Naive thymus-derived CD8-positive, alpha-beta T cell (primary cell): ENCODE measurements at regions not wholly inside any gene's neighbourhood (a gene's known extent, or its start where the extent isn't known, plus 50 kb on each side); places are given as distances from the start of the nearest gene placed in this dataset.

Experiments
- ATAC-seq, 2 donors: fragments of 150-1000 bp; cut with Tn5 transposase in 1 of 2; sonication (Bioruptor Pico), chemical (Tn5 transposase) in 1 of 2; 1 replicate in 1 of 2; 2 replicates in 1 of 2; pipeline ENCODE4 v1.10.0; 2021; ENCODE audit warnings: mild to moderate bottlenecking in 2 of 2, moderate library complexity in 2 of 2
- POLR2A ChIA-PET: fragments of 350-600 bp; sonication (Branson Sonifier 250); formaldehyde crosslinking; loops from one replicate; lab custom pipeline; 2021; ENCODE audit warnings: antibody characterized with exemption; lab: Charles Lee
- DNase-seq, 10 donors: peaks; one replicate each; pipeline versions ENCODE4 v3.0.0 to v3.0.0-alpha.2; 2020 to 2022
- H3K27ac Mint-ChIP-seq, 10 donors: one replicate each; pipeline ENCODE4 v1.8.0; 2020 to 2022; ENCODE audit warnings: mild to moderate bottlenecking in 10 of 10, mixed read lengths in 10 of 10, moderate library complexity in 4 of 10, inconsistent platforms in 1 of 10
- H3K27me3 Mint-ChIP-seq, 5 donors: one replicate each; pipeline ENCODE4 v1.8.0; 2021 to 2022; ENCODE audit warnings: mixed read lengths in 5 of 5
- H3K36me3 Mint-ChIP-seq, 3 donors: one replicate each; pipeline ENCODE4 v1.8.0; 2020 to 2022; ENCODE audit warnings: mixed read lengths in 3 of 3, mild to moderate bottlenecking in 2 of 3, inconsistent platforms in 1 of 3
- H3K4me1 Mint-ChIP-seq, 4 donors: one replicate each; pipeline ENCODE4 v1.8.0; 2021 to 2022; ENCODE audit warnings: mixed read lengths in 4 of 4
- H3K4me3 Mint-ChIP-seq, 10 donors: one replicate each; pipeline ENCODE4 v1.8.0; 2020 to 2022; ENCODE audit warnings: mild to moderate bottlenecking in 10 of 10, mixed read lengths in 10 of 10, moderate library complexity in 6 of 10, inconsistent platforms in 1 of 10
- H3K9me3 Mint-ChIP-seq, 9 donors: one replicate each; pipeline ENCODE4 v1.8.0; 2020 to 2022; ENCODE audit warnings: mixed read lengths in 9 of 9, mild to moderate bottlenecking in 3 of 9, inconsistent platforms in 1 of 9, moderate library complexity in 1 of 9

GRCh38 chr7:26593393-26593792 is 271.0 kb downstream of the SKAP2 start:
- ATAC-seq (no peak), DNase-seq (no peak)
- Mint-ChIP-seq H3K27me3 (peaks cover 0 to 12% (median 4%) of the 10 kb centered on the region in 5 donors), H3K36me3 (no peaks in the 10 kb centered on the region), H3K9me3 (no peaks in the 10 kb centered on the region), H3K4me1 (no peaks in the 10 kb centered on the region), H3K27ac (peak overlapping the region in 1 of 10 donors; percentile 45), H3K4me3 (no peak overlapping the region)
- POLR2A ChIA-PET = no interaction called here

DNA sequence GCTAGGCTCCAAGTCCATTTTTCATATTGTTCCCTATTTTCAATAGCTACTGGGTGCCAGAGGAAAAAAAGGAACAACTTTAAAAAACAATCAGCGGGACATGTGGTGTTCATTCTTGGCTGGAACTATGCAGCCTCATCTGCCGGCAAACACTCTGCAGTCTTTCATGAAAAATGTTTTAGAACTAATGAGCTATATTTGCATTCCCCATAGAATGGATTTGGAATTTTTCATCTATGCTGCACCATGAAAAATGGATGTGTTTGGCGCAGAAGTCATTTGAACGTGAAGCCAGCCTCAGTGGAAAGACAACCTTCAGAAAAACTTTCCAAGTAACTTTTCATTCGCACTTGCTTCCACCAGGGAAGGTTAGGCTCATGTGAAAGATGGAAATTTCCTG is 270.5 kb downstream of the SKAP2 start:
- H3K27me3 Mint-ChIP-seq = peaks cover 0 to 13% (median 3%) of the 10 kb centered on the region in 5 donors

GRCh38 chr7:26594553-26594952 is 269.8 kb downstream of the SKAP2 start:
- no peak for ATAC-seq
- H3K4me1 Mint-ChIP-seq = no peaks in the 10 kb centered on the region
- peaks cover 0 to 13% (median 3%) of the 10 kb centered on the region in 5 donors for H3K27me3 Mint-ChIP-seq
- no peak for DNase-seq
- no peaks in the 10 kb centered on the region for H3K9me3 Mint-ChIP-seq
- no peak overlapping the region for H3K4me3 Mint-ChIP-seq
- POLR2A ChIA-PET = no interaction called here
- no peaks in the 10 kb centered on the region for H3K36me3 Mint-ChIP-seq
- no peak overlapping the region for H3K27ac Mint-ChIP-seq

More for the DNA sequence above, 270.5 kb downstream of the SKAP2 start:
- POLR2A ChIA-PET = no interaction called here
- no peaks in the 10 kb centered on the region for H3K9me3 Mint-ChIP-seq
- no peaks in the 10 kb centered on the region for H3K4me1 Mint-ChIP-seq
- no peak for DNase-seq
- H3K27ac Mint-ChIP-seq = no peak overlapping the region
- no peaks in the 10 kb centered on the region for H3K36me3 Mint-ChIP-seq
- no peak for ATAC-seq
- no peak overlapping the region for H3K4me3 Mint-ChIP-seq

- Mint-ChIP-seq H3K9me3 (no peaks in the 10 kb centered on the region), H3K36me3 (no peaks in the 10 kb centered on the region), H3K27ac (no peak overlapping the region), H3K4me1 (no peaks in the 10 kb centered on the region), H3K27me3 (peaks cover 0 to 5% (median 1%) of the 10 kb centered on the region in 5 donors), H3K4me3 (no peak overlapping the region)
- DNase-seq (no peak), ATAC-seq (no peak)
- POLR2A ChIA-PET = no interaction called here
Measured at GRCh38 chr7:26598867-26599266, 265.5 kb downstream of the SKAP2 start.

DNA sequence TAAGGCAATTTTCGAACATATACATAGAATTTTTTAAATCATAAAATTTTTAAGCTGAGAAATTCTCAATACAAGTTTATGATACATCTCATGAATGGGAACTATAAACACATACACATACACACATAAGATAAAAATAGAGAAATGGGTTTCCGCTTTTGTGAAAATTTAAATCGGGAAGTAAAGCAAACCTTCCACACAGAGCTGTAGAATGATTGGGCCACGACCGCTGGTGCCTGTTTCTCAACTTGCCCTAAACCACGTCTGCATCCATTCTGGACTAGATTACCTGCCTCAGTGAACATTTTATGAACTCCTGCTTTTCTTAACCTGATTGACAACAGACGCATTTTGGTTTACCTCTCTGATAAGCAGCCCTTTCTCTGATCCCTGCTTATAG is 264.4 kb downstream of the SKAP2 start:
- Mint-ChIP-seq H3K36me3 (no peaks in the 10 kb centered on the region), H3K27ac (no peak overlapping the region), H3K9me3 (no peaks in the 10 kb centered on the region), H3K4me3 (no peak overlapping the region), H3K27me3 (peaks cover 0 to 3% (median 1%) of the 10 kb centered on the region in 5 donors), H3K4me1 (no peaks in the 10 kb centered on the region)
- ATAC-seq (no peak), DNase-seq (no peak)
- POLR2A ChIA-PET = no interaction called here

GRCh38 chr7:26600411-26600810 is 264.0 kb downstream of the SKAP2 start:
- POLR2A ChIA-PET = no interaction called here
- ATAC-seq (no peak), DNase-seq (no peak)
- H3K27ac Mint-ChIP-seq = no peak overlapping the region
- no peaks in the 10 kb centered on the region for H3K9me3 Mint-ChIP-seq
- no peaks in the 10 kb centered on the region for H3K4me1 Mint-ChIP-seq
- no peaks in the 10 kb centered on the region for H3K36me3 Mint-ChIP-seq
- no peak overlapping the region for H3K4me3 Mint-ChIP-seq
- H3K27me3 Mint-ChIP-seq = peaks cover 0 to 3% (median 1%) of the 10 kb centered on the region in 5 donors

- Mint-ChIP-seq H3K9me3 (no peaks in the 10 kb centered on the region), H3K36me3 (no peaks in the 10 kb centered on the region), H3K27ac (no peak overlapping the region), H3K4me1 (no peaks in the 10 kb centered on the region), H3K4me3 (no peak overlapping the region), H3K27me3 (peaks cover 1 to 13% (median 3%) of the 10 kb centered on the region in 5 donors)
- POLR2A ChIA-PET = no interaction called here
- no peak for DNase-seq
- ATAC-seq = no peak
Measured at GRCh38 chr7:26603631-26604030, 260.8 kb downstream of the SKAP2 start.

GRCh38 chr7:26608402-26608801 is 256.0 kb downstream of the SKAP2 start:
- DNase-seq (no peak), ATAC-seq (no peak)
- POLR2A ChIA-PET = no interaction called here
- peaks cover 0 to 2% (median 0%) of the 10 kb centered on the region in 9 donors for H3K9me3 Mint-ChIP-seq
- no peak overlapping the region for H3K4me3 Mint-ChIP-seq
- peaks cover 0 to 1% (median 0%) of the 10 kb centered on the region in 4 donors for H3K4me1 Mint-ChIP-seq
- no peaks in the 10 kb centered on the region for H3K36me3 Mint-ChIP-seq
- no peak overlapping the region for H3K27ac Mint-ChIP-seq
- H3K27me3 Mint-ChIP-seq = peaks cover 6 to 46% (median 10%) of the 10 kb centered on the region in 5 donors

DNA sequence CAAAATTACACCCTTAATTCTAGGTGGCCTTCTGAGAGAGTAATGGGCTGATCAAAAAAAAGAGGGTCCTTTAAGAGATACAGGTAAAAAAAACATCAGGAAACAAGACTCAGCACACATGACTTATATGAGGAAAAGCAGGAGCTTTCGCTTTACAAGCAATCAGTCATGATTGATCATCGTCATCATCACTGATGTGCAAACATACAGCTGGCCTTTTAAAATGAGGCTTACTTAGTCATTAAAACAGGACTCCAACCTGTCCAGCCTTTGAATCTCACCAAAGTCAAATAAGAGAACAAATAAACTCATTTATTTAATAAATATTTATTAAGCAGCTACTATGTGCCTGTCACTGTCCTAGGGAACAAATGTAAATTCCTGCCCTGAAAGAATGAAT is 255.3 kb downstream of the SKAP2 start:
- H3K4me1 Mint-ChIP-seq = peaks cover 0 to 1% (median 0%) of the 10 kb centered on the region in 4 donors
- H3K27me3 Mint-ChIP-seq = peaks cover 6 to 48% (median 11%) of the 10 kb centered on the region in 5 donors
- POLR2A ChIA-PET = no interaction called here
- H3K9me3 Mint-ChIP-seq = peaks cover 0 to 2% (median 0%) of the 10 kb centered on the region in 9 donors
- ATAC-seq = no peak
- H3K4me3 Mint-ChIP-seq = no peak overlapping the region
- H3K27ac Mint-ChIP-seq = no peak overlapping the region
- no peaks in the 10 kb centered on the region for H3K36me3 Mint-ChIP-seq
- DNase-seq = no peak

DNA sequence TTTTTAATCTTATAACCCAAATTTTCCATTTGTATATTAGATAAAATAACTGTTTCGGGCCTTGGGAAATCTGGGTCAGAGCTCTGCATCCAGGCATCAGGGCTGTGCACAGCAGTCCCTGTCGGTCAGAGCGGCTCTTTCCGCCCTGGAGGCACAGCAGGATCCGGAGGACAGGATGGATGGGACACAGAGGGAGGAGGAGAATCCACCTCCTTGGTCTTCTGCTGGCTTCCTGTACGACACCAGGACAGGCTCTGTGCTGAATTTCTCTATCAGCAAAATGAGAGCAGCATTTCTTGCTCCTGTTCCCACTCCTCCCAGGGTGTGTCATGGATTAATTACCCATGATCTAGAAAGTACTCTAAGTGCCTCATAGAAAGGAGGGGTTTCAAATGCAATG is 254.9 kb downstream of the SKAP2 start:
- DNase-seq = no peak
- peaks cover 0 to 2% (median 0%) of the 10 kb centered on the region in 9 donors for H3K9me3 Mint-ChIP-seq

DNA sequence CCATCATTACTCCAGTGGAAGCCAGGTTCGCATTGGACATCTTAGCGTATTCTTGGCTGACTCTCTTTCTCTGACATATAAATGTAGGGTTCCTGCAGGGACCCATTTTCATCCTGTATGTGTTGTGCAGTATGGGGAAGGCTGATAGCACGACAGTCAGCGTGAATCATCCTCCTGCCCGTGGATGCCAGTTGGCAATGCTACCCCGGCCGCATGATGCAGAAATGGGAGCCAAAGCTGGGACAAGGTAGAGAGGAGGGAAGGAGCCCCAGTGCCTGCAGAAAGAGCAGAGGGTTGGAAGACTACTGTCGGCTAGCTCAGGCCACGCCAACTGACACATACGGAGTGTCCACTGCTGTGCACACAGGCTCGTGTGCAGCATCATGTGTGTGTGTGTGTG is 251.6 kb downstream of the SKAP2 start:
- Mint-ChIP-seq H3K36me3 (no peaks in the 10 kb centered on the region), H3K27ac (no peak overlapping the region), H3K27me3 (peaks cover 6 to 42% (median 10%) of the 10 kb centered on the region in 5 donors), H3K4me1 (peaks cover 0 to 1% (median under 1%) of the 10 kb centered on the region in 4 donors), H3K9me3 (peaks cover 0 to 2% (median 0%) of the 10 kb centered on the region in 9 donors), H3K4me3 (no peak overlapping the region)
- DNase-seq (no peak), ATAC-seq (no peak)
- POLR2A ChIA-PET = no interaction called here

More for the DNA sequence above, 254.9 kb downstream of the SKAP2 start:
- Mint-ChIP-seq H3K27me3 (peaks cover 6 to 48% (median 11%) of the 10 kb centered on the region in 5 donors), H3K4me3 (no peak overlapping the region), H3K4me1 (peaks cover 0 to 1% (median 0%) of the 10 kb centered on the region in 4 donors), H3K36me3 (no peaks in the 10 kb centered on the region), H3K27ac (no peak overlapping the region)
- POLR2A ChIA-PET = no interaction called here
- ATAC-seq = no peak

DNA sequence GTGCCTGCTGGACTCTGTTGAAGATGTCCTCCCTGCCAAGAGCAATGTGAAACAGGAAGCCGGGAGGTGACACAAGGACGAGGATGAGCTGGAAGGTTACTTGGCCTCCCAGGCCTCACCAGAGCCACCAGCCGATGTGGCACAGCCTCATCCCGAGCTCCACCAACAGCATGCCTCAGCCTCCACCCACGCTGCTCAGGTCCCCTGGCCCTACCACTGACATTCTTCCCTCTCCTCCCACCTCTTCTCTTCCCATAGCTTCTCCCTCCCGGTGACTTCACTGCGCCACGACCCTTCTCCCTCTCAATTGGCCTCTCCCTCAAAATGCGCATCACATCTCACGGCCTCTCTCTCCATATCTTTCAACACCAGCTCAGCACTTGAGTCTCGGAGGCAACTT is 249.9 kb downstream of the SKAP2 start:
- Mint-ChIP-seq H3K9me3 (peaks cover 0 to 2% (median 0%) of the 10 kb centered on the region in 9 donors), H3K36me3 (no peaks in the 10 kb centered on the region)

GRCh38 chr7:26616235-26616634 is 248.2 kb downstream of the SKAP2 start:
- peaks cover 0 to 2% (median 0%) of the 10 kb centered on the region in 9 donors for H3K9me3 Mint-ChIP-seq
- peaks cover 0 to 1% (median under 1%) of the 10 kb centered on the region in 4 donors for H3K4me1 Mint-ChIP-seq
- POLR2A ChIA-PET = no interaction called here
- H3K27me3 Mint-ChIP-seq = peaks cover 0 to 22% (median 10%) of the 10 kb centered on the region in 5 donors
- no peak overlapping the region for H3K27ac Mint-ChIP-seq
- DNase-seq (no peak), ATAC-seq (no peak)
- H3K36me3 Mint-ChIP-seq = no peaks in the 10 kb centered on the region
- H3K4me3 Mint-ChIP-seq = no peak overlapping the region

More for the DNA sequence above, 249.9 kb downstream of the SKAP2 start:
- POLR2A ChIA-PET = no interaction called here
- H3K4me3 Mint-ChIP-seq = no peak overlapping the region
- H3K27me3 Mint-ChIP-seq = peaks cover 6 to 35% (median 10%) of the 10 kb centered on the region in 5 donors
- H3K4me1 Mint-ChIP-seq = peaks cover 0 to 1% (median under 1%) of the 10 kb centered on the region in 4 donors
- no peak for DNase-seq
- ATAC-seq = no peak
- no peak overlapping the region for H3K27ac Mint-ChIP-seq

DNA sequence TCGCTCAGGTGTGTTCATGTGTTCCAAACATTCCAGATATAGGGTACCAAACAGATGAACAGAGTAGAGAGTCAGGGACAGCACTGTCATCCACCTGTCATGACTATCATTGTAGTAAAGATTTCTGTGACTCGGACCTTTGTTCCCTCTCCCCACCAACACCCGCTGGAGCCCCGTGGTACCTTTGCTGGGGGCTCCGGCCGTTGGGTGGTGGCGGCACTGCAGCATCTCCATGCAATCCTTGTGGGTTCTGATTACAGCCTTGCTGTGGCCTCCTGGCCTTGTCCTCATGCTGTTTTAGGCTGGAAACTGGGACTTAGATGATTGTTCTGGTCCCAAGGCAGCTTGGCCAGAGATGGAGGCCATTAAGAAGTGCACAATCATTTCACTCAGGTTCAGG is 247.3 kb downstream of the SKAP2 start:
- Mint-ChIP-seq H3K9me3 (no peaks in the 10 kb centered on the region), H3K4me3 (no peak overlapping the region), H3K4me1 (peaks cover 0 to 1% (median 0%) of the 10 kb centered on the region in 4 donors), H3K27me3 (peaks cover under 1 to 13% (median 7%) of the 10 kb centered on the region in 5 donors), H3K36me3 (no peaks in the 10 kb centered on the region), H3K27ac (no peak overlapping the region)
- ATAC-seq (no peak), DNase-seq (no peak)
- POLR2A ChIA-PET = no interaction called here
